ENCODE measurements at regions not wholly inside any gene's neighbourhood (a gene's known extent, or its start where the extent isn't known, plus 50 kb on each side); places are given as distances from the start of the nearest gene placed in this dataset.

DNA sequence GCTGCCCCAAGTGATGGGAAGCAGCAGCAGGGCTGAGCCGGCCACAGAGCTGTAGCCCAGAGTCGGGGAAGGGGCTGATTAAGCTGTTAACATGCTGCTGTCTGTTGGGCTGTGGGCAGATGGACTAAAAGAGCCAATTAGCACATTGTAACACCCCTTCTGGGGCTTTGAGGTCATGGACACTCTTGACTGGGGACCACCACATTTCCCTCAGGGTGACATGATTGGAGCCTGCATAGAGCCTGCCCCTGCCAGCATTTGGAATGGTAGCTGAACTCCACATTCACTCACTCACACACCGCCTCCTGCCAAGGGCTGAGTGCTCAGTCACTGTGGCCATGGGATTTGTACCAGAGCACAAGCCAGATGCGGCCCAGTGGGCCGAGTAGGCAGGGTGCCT lies 646.9 kb downstream of the FAT4 start:
- no peaks in the 10 kb centered on the region for H3K27me3 Mint-ChIP-seq
- no peaks in the 10 kb centered on the region for H3K4me1 Mint-ChIP-seq
- POLR2A ChIA-PET: no interaction called here
- no peak for DNase-seq
- no peak overlapping the region for H3K27ac Mint-ChIP-seq
- H3K9me3 Mint-ChIP-seq: peaks cover 19% of the 10 kb centered on the region
- no peaks in the 10 kb centered on the region for H3K36me3 Mint-ChIP-seq (ENCODE audit: low read depth)
- CTCF ChIA-PET: no interaction called here
- H3K4me3 Mint-ChIP-seq: no peak overlapping the region

- no peak overlapping the region for H3K27ac Mint-ChIP-seq
- H3K4me3 Mint-ChIP-seq: no peak overlapping the region
- H3K27me3 Mint-ChIP-seq: no peaks in the 10 kb centered on the region
- ChIA-PET POLR2A (no interaction called here), CTCF (no interaction called here)
- DNase-seq: no peak
- no peaks in the 10 kb centered on the region for H3K4me1 Mint-ChIP-seq
- no peaks in the 10 kb centered on the region for H3K36me3 Mint-ChIP-seq (ENCODE audit: low read depth)
- peaks cover 7% of the 10 kb centered on the region for H3K9me3 Mint-ChIP-seq
Measured at GRCh38 chr4:125975861-125976397, 661.2 kb downstream of the FAT4 start.

- Mint-ChIP-seq H3K27ac (no peak overlapping the region), H3K4me3 (no peak overlapping the region), H3K9me3 (no peaks in the 10 kb centered on the region), H3K27me3 (no peaks in the 10 kb centered on the region), H3K36me3 (ENCODE audit: low read depth) (no peaks in the 10 kb centered on the region), H3K4me1 (no peaks in the 10 kb centered on the region)
- DNase-seq: no peak
- POLR2A ChIA-PET: no interaction called here
- CTCF ChIA-PET: no interaction called here
Measured at GRCh38 chr4:125979950-125980349, 665.2 kb downstream of the FAT4 start.

DNA sequence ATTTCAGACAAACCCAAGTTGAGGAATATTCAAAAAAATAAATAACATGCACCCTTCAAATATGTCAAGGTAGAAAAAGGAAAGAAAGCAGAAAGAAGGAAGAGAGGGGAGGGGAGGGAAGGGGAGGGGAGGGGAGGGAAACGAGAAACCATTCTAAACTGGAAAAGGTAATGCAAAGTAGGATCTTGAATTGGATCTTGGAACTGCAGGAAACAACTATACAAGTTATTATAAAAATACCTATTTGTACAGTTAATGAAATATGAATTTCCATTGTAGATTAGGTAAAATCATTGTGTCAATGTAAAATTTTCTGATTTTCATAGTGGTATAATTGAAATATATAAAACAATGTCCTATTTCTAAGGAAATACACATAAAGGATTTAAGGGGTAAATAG lies 668.4 kb downstream of the FAT4 start:
- Mint-ChIP-seq H3K9me3 (no peaks in the 10 kb centered on the region), H3K27me3 (no peaks in the 10 kb centered on the region), H3K27ac (no peak overlapping the region), H3K4me1 (no peaks in the 10 kb centered on the region), H3K4me3 (no peak overlapping the region), H3K36me3 (ENCODE audit: low read depth) (no peaks in the 10 kb centered on the region)
- POLR2A ChIA-PET: no interaction called here
- CTCF ChIA-PET: no interaction called here
- no peak for DNase-seq

DNA sequence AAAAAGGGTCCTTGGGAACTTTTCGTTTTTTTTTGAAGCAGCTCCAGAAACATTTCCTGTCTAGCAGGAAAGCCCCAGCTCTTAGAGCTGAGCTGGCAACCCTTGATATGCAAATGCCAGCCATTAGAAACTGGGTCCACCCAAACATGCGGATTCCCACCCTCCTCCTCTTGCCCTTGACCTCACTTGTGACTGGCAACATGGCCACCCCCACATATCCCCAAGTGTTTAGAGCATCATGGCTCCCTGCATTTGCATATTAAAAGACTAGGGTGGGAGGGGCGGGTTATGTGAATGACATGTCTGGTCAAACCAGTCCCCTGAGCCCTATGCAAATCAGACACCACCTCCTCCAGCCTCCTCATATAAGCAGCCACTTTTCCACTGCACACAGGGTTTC lies 671.1 kb downstream of the FAT4 start:
- Mint-ChIP-seq H3K4me1 (no peaks in the 10 kb centered on the region), H3K36me3 (ENCODE audit: low read depth) (no peaks in the 10 kb centered on the region), H3K9me3 (no peaks in the 10 kb centered on the region), H3K27ac (no peak overlapping the region), H3K4me3 (no peak overlapping the region), H3K27me3 (no peaks in the 10 kb centered on the region)
- no peak for DNase-seq
- CTCF ChIA-PET: no interaction called here
- POLR2A ChIA-PET: no interaction called here

DNA sequence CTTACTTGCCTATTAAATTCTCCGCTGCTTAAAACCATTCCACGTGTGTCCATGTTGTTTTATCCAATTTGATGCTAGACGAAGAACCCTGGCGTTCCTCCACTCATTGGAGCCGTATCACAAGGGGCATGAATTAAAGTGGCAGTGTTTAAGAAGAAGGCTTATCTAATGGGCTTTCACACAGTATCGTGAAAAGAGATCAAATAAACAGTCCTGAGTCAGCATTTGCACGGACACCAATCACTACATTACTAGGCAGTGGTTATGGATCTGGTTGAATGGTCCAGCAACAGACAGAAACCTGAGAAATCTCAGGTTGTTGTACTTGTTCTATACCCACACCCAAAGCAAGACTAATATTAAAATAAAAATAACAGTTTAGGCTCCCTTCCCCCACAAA lies 671.6 kb downstream of the FAT4 start:
- Mint-ChIP-seq H3K4me3 (no peak overlapping the region), H3K4me1 (no peaks in the 10 kb centered on the region), H3K36me3 (ENCODE audit: low read depth) (no peaks in the 10 kb centered on the region), H3K27me3 (no peaks in the 10 kb centered on the region), H3K9me3 (no peaks in the 10 kb centered on the region), H3K27ac (no peak overlapping the region)
- no peak for DNase-seq
- POLR2A ChIA-PET: no interaction called here
- CTCF ChIA-PET: no interaction called here

- POLR2A ChIA-PET: no interaction called here
- Mint-ChIP-seq H3K36me3 (ENCODE audit: low read depth) (no peaks in the 10 kb centered on the region), H3K4me3 (no peak overlapping the region), H3K27me3 (no peaks in the 10 kb centered on the region), H3K4me1 (no peaks in the 10 kb centered on the region), H3K27ac (no peak overlapping the region), H3K9me3 (peaks cover 3% of the 10 kb centered on the region)
- CTCF ChIA-PET: no interaction called here
- DNase-seq: no peak
Measured at GRCh38 chr4:125988464-125988863, 673.7 kb downstream of the FAT4 start.

DNA sequence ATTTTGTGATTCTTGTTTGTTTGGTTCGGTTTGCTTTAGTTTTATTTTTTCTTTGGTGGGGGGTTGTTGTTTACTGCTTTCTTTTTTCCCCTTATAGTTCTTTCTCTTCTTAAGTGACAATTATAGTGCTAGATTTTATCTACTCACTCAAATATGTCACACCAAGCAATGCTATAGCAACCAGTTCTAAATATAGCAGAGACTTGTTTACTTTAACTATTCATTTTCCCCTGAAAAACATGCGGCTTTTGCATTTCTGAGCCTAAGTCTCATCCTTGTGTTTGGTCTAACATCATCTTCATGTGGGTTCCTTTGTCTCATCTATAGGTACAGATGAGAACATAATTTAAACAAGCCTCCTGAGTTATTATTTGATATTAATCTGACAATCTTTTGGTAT lies 676.6 kb downstream of the FAT4 start:
- Mint-ChIP-seq H3K4me1 (no peaks in the 10 kb centered on the region), H3K9me3 (peaks cover 4% of the 10 kb centered on the region), H3K27ac (no peak overlapping the region), H3K27me3 (no peaks in the 10 kb centered on the region), H3K36me3 (ENCODE audit: low read depth) (no peaks in the 10 kb centered on the region), H3K4me3 (no peak overlapping the region)
- CTCF ChIA-PET: no interaction called here
- POLR2A ChIA-PET: no interaction called here
- DNase-seq: no peak

GRCh38 chr4:125992891-125993290 lies 678.1 kb downstream of the FAT4 start:
- ChIA-PET CTCF (no interaction called here), POLR2A (no interaction called here)
- no peaks in the 10 kb centered on the region for H3K36me3 Mint-ChIP-seq (ENCODE audit: low read depth)
- no peaks in the 10 kb centered on the region for H3K4me1 Mint-ChIP-seq
- no peak for DNase-seq
- no peak overlapping the region for H3K27ac Mint-ChIP-seq
- H3K27me3 Mint-ChIP-seq: no peaks in the 10 kb centered on the region
- H3K9me3 Mint-ChIP-seq: peaks cover 4% of the 10 kb centered on the region
- no peak overlapping the region for H3K4me3 Mint-ChIP-seq

- Mint-ChIP-seq H3K4me3 (no peak overlapping the region), H3K9me3 (peaks cover 4% of the 10 kb centered on the region), H3K4me1 (no peaks in the 10 kb centered on the region), H3K27me3 (no peaks in the 10 kb centered on the region), H3K27ac (no peak overlapping the region), H3K36me3 (ENCODE audit: low read depth) (no peaks in the 10 kb centered on the region)
- ChIA-PET CTCF (no interaction called here), POLR2A (no interaction called here)
- no peak for DNase-seq
Measured at GRCh38 chr4:125994024-125994423, 679.3 kb downstream of the FAT4 start.

- Mint-ChIP-seq H3K27ac (no peak overlapping the region), H3K27me3 (no peaks in the 10 kb centered on the region), H3K4me3 (no peak overlapping the region), H3K4me1 (no peaks in the 10 kb centered on the region), H3K9me3 (peaks cover 4% of the 10 kb centered on the region), H3K36me3 (ENCODE audit: low read depth) (no peaks in the 10 kb centered on the region)
- ChIA-PET CTCF (no interaction called here), POLR2A (no interaction called here)
- DNase-seq: no peak
Measured at GRCh38 chr4:125994430-125994829, 679.7 kb downstream of the FAT4 start.

GRCh38 chr4:126004941-126005340 lies 690.2 kb downstream of the FAT4 start:
- H3K4me1 Mint-ChIP-seq: no peaks in the 10 kb centered on the region
- H3K4me3 Mint-ChIP-seq: no peak overlapping the region
- DNase-seq: no peak
- H3K9me3 Mint-ChIP-seq: no peaks in the 10 kb centered on the region
- no peaks in the 10 kb centered on the region for H3K36me3 Mint-ChIP-seq (ENCODE audit: low read depth)
- POLR2A ChIA-PET: no interaction called here
- H3K27me3 Mint-ChIP-seq: no peaks in the 10 kb centered on the region
- CTCF ChIA-PET: no interaction called here
- no peak overlapping the region for H3K27ac Mint-ChIP-seq

DNA sequence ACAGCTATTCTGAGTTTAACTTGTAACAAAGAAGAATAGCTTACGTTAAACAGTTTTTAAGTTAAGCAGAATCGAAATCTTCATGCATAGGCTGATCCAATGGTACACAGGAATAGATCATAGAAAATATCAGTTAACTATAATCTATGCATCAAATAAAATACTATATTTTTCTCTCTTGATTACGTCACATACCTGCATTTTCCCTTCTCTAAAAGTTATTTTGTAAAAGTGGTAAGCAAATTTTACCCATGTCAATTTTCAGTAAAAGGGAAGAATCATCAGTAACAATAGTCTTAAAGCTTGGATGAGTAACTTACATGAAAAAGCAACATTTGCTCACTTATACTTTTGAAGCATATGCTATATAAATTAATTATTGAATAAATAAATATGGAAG lies 692.4 kb downstream of the FAT4 start:
- Mint-ChIP-seq H3K9me3 (peaks cover 2% of the 10 kb centered on the region), H3K4me3 (no peak overlapping the region), H3K4me1 (no peaks in the 10 kb centered on the region), H3K36me3 (ENCODE audit: low read depth) (no peaks in the 10 kb centered on the region), H3K27me3 (no peaks in the 10 kb centered on the region), H3K27ac (no peak overlapping the region)
- CTCF ChIA-PET: no interaction called here
- POLR2A ChIA-PET: no interaction called here
- no peak for DNase-seq

DNA sequence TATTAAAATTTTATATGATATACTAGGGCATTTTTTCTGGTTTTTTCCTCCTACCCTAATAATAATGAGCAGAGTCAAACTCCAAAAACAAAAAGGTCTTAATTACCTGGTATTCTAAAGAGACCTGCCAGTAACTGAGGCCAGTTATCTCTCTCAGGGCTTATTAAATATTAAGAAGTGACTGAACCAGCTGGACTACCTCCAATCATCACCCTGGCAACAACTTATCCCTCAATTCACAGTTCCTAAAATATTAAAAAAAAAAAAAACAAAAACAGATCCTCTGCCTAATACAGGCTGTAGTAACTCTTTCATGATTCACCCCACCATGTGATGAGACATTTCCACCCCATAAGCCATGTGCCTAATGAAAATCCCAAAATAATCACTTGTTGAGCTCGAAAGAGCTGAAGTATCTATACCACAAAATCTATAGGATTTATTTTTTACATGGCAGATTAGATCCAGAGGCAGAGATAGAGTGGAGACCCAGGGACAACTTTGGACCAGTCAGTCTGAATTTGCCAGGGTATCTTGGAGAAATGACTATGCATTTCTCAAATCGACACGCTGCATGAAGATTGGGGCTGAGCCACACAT lies 698.0 kb downstream of the FAT4 start:
- no peak overlapping the region for H3K4me3 Mint-ChIP-seq
- H3K4me1 Mint-ChIP-seq: no peaks in the 10 kb centered on the region
- DNase-seq: no peak
- no peak overlapping the region for H3K27ac Mint-ChIP-seq
- ChIA-PET POLR2A (no interaction called here), CTCF (no interaction called here)
- no peaks in the 10 kb centered on the region for H3K36me3 Mint-ChIP-seq (ENCODE audit: low read depth)
- H3K9me3 Mint-ChIP-seq: peaks cover 7% of the 10 kb centered on the region
- H3K27me3 Mint-ChIP-seq: no peaks in the 10 kb centered on the region

GRCh38 chr4:126018274-126018673 lies 703.5 kb downstream of the FAT4 start:
- Mint-ChIP-seq H3K4me3 (no peak overlapping the region), H3K36me3 (ENCODE audit: low read depth) (no peaks in the 10 kb centered on the region), H3K9me3 (peaks cover 3% of the 10 kb centered on the region), H3K4me1 (no peaks in the 10 kb centered on the region), H3K27me3 (no peaks in the 10 kb centered on the region), H3K27ac (no peak overlapping the region)
- ChIA-PET POLR2A (no interaction called here), CTCF (no interaction called here)
- DNase-seq: no peak

Measured in activated CD4-positive, alpha-beta memory T cell treated with anti-CD3 and anti-CD28 coated beads, Interleukin-2, amount 10 ng/mL, durations not matched to agents 7 days and 5 days (primary cell).